Glutamatergic neuron (in vitro differentiated cells): ENCODE measurements at regions not wholly inside any gene's neighbourhood (a gene's known extent, or its start where the extent isn't known, plus 50 kb on each side); places are given as distances from the start of the nearest gene placed in this dataset.

Experiments
- DNase-seq: peaks from one replicate; pipeline ENCODE4 v3.0.0; 2022
- H3K27ac Mint-ChIP-seq: one replicate; pipeline ENCODE4 v1.8.0; 2020; ENCODE audit warnings: mild to moderate bottlenecking, mixed read lengths, inconsistent platforms; ENCODE audit not compliant: unreplicated experiment
- H3K27me3 Mint-ChIP-seq: one replicate; pipeline ENCODE4 v1.8.0; 2020; ENCODE audit warnings: mild to moderate bottlenecking, moderate library complexity, mixed read lengths, inconsistent platforms; ENCODE audit not compliant: unreplicated experiment
- H3K36me3 Mint-ChIP-seq: one replicate; pipeline ENCODE4 v1.8.0; 2020; ENCODE audit warnings: mild to moderate bottlenecking, mixed read lengths, inconsistent platforms; ENCODE audit not compliant: unreplicated experiment
- H3K4me1 Mint-ChIP-seq: one replicate; pipeline ENCODE4 v1.8.0; 2020; ENCODE audit warnings: mild to moderate bottlenecking, low read depth, mixed read lengths, inconsistent platforms; ENCODE audit not compliant: unreplicated experiment
- H3K4me3 Mint-ChIP-seq: one replicate; pipeline ENCODE4 v1.8.0; 2020; ENCODE audit warnings: mild to moderate bottlenecking, mixed read lengths, inconsistent platforms; ENCODE audit not compliant: unreplicated experiment
- H3K9me3 Mint-ChIP-seq: one replicate; pipeline ENCODE4 v1.8.0; 2020; ENCODE audit warnings: mild to moderate bottlenecking, moderate library complexity, mixed read lengths, inconsistent platforms; ENCODE audit not compliant: unreplicated experiment
- TF ChIP-seq, protein P1 (sequence below): fragments of 200-600 bp; sonication (generic); IDR thresholded peaks from one replicate; pipeline ENCODE4 v1.5.0; 2021; ENCODE audit not compliant: partially characterized antibody, unreplicated experiment

DNA sequence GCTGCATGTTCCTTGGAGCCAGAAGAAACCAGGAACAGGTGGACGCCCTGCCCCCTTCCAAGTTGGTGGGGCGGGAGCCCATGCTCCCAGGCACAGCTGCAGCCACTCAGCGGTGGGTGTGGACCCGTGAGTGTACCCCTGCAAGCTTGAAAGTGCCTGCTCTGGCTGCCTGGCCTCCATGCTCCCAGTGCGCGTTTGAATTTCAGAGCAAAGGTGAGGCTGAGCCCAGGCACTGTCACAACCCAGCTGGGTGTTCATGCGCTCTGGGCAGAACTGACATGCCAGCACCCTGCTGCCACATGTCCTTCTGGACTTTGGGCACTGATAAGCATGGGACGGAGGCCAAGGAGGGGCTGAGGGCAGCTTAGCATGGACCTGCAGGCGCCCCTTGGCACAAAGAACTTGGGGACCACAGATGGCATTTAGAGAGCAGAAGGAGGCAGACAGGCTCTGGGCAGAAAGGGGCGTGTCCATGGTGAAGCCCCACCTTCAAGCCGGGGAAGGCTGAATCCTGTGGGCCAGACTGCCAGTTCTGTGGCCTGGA is 402.0 kb upstream of the NRG3 start:
- no peaks in the 10 kb centered on the region for H3K4me1 Mint-ChIP-seq
- no peaks in the 10 kb centered on the region for H3K27me3 Mint-ChIP-seq
- DNase-seq: no peak
- no peaks in the 10 kb centered on the region for H3K36me3 Mint-ChIP-seq
- H3K4me3 Mint-ChIP-seq: no peak overlapping the region
- TF ChIP-seq, protein P1, sequence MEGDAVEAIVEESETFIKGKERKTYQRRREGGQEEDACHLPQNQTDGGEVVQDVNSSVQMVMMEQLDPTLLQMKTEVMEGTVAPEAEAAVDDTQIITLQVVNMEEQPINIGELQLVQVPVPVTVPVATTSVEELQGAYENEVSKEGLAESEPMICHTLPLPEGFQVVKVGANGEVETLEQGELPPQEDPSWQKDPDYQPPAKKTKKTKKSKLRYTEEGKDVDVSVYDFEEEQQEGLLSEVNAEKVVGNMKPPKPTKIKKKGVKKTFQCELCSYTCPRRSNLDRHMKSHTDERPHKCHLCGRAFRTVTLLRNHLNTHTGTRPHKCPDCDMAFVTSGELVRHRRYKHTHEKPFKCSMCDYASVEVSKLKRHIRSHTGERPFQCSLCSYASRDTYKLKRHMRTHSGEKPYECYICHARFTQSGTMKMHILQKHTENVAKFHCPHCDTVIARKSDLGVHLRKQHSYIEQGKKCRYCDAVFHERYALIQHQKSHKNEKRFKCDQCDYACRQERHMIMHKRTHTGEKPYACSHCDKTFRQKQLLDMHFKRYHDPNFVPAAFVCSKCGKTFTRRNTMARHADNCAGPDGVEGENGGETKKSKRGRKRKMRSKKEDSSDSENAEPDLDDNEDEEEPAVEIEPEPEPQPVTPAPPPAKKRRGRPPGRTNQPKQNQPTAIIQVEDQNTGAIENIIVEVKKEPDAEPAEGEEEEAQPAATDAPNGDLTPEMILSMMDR: no peak
- H3K9me3 Mint-ChIP-seq: peaks cover 3% of the 10 kb centered on the region
- H3K27ac Mint-ChIP-seq: no peak overlapping the region

DNA sequence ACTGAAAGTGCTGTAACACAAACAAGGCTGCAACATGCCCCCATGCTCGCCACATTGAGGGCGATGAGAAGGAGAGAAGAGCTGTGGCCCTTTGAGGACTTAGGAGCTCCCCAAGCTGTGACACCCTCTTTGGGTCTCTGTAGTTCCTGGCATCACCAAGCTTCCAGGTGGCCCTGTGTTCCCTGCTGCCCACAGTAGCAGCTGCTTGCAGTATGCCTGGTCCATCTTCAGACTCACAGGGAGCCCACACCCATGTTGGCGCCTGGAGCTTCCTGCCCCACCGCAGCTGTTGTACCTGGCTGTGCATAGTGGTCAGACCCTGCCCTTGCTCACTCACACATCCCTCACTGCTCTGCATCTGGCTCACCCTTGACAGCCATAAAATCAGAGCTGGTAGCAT is 401.2 kb upstream of the NRG3 start:
- peaks cover 3% of the 10 kb centered on the region for H3K9me3 Mint-ChIP-seq
- H3K4me1 Mint-ChIP-seq: no peaks in the 10 kb centered on the region
- no peak for DNase-seq
- H3K36me3 Mint-ChIP-seq: no peaks in the 10 kb centered on the region
- H3K27ac Mint-ChIP-seq: no peak overlapping the region
- TF ChIP-seq, protein P1: no peak
- no peaks in the 10 kb centered on the region for H3K27me3 Mint-ChIP-seq
- H3K4me3 Mint-ChIP-seq: no peak overlapping the region

DNA sequence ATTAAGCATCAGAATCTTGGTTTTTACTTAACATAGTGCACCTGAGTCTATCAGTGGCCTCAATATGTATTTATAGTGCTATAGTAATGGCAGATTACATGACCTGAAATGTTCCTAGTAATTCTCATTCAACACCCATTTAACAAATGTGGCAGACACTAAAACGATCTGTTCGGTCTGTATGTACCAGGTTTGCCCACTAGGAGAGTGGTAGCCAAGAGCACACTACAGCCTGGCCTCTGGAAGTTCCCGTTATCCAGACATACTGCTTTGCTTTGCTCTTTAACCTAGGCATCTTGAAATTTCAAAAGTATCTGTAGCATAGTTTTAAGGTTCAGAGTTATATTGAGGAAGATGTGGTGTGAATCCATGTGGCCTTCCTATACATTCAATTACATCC is 395.7 kb upstream of the NRG3 start:
- no peaks in the 10 kb centered on the region for H3K27me3 Mint-ChIP-seq
- no peak overlapping the region for H3K4me3 Mint-ChIP-seq
- no peak overlapping the region for H3K27ac Mint-ChIP-seq
- H3K9me3 Mint-ChIP-seq: no peaks in the 10 kb centered on the region
- H3K36me3 Mint-ChIP-seq: no peaks in the 10 kb centered on the region
- TF ChIP-seq, protein P1: peak; percentile 46
- no peak for DNase-seq
- H3K4me1 Mint-ChIP-seq: no peaks in the 10 kb centered on the region

DNA sequence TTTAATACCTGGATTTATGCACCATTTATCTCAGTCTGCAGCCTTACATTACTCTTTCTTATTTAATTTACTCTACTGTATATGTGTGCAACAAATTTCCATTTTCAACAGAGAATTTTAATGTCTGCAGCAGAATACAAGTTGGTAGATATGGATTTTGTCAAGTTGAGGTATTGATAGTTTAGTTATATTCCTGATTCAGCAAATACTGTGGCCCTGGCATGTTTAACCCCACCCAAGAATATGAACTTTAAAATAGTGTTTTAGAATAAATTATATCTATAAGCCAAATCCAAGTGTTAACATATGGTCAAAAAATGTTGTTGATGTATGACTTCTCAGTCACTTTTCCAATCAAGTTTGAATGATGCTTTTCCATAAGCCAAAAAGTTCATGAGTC is 378.4 kb upstream of the NRG3 start:
- no peak overlapping the region for H3K4me3 Mint-ChIP-seq
- no peak overlapping the region for H3K27ac Mint-ChIP-seq
- H3K36me3 Mint-ChIP-seq: no peaks in the 10 kb centered on the region
- no peaks in the 10 kb centered on the region for H3K9me3 Mint-ChIP-seq
- no peaks in the 10 kb centered on the region for H3K27me3 Mint-ChIP-seq
- DNase-seq: no peak
- TF ChIP-seq, protein P1: no peak
- H3K4me1 Mint-ChIP-seq: no peaks in the 10 kb centered on the region

DNA sequence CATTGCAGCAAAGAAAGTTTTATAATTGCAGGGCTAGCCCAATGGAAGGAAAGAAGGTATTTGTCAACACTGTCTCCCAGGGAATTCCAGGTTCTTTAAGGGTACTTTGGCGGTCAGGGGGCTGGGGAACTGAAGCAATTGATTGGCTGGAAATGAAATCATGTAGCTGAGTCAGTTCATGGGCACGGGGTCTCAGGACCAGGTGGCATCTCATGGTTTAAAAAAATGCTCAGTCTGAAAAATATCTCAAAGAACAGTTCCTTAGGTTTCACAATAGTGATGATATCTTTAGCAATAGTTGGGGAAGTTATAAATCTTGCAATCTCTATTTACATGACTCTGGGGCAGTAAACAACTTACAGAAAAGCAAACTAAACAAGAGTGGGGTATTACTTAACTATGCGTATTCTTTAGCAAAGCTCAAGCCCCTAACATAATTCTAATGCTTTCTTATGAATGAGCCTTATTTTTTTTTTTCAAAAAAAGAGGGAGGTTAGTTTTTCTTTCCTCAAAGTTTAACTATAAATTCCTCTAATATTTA is 376.9 kb upstream of the NRG3 start:
- no peak for DNase-seq
- H3K27me3 Mint-ChIP-seq: no peaks in the 10 kb centered on the region
- H3K9me3 Mint-ChIP-seq: no peaks in the 10 kb centered on the region
- TF ChIP-seq, protein P1: no peak
- no peak overlapping the region for H3K27ac Mint-ChIP-seq
- H3K36me3 Mint-ChIP-seq: peaks cover 4% of the 10 kb centered on the region
- no peak overlapping the region for H3K4me3 Mint-ChIP-seq
- no peaks in the 10 kb centered on the region for H3K4me1 Mint-ChIP-seq
